Activated B cell treated with CpG ODN at 0.5 μM for 24 hours (primary cell): ENCODE measurements at regions not wholly inside any gene's neighbourhood (a gene's known extent, or its start where the extent isn't known, plus 50 kb on each side); places are given as distances from the start of the nearest gene placed in this dataset.

ENCODE experiments used
- ATAC-seq: fragments of 200-7000 bp; cut with Tn5 transposase; one replicate; pipeline ENCODE4 v1.10.0; 2021; ENCODE audit warnings: low read depth, mild to moderate bottlenecking, moderate library complexity
- CTCF ChIA-PET: fragments of 350-600 bp; sonication (Branson Sonifier 250); formaldehyde crosslinking; loops from one replicate; lab custom pipeline; 2021; ENCODE audit warnings: antibody characterized with exemption; lab: Charles Lee
- POLR2A ChIA-PET: fragments of 350-600 bp; sonication (Branson Sonifier 250); formaldehyde crosslinking; loops from one replicate; lab custom pipeline; 2021; ENCODE audit warnings: antibody characterized with exemption; lab: Charles Lee
- DNase-seq: peaks from one replicate; pipeline ENCODE4 v3.0.0; 2022
- H3K27ac Mint-ChIP-seq: one replicate; pipeline ENCODE4 v1.8.0; 2020; ENCODE audit warnings: mixed read lengths
- H3K27me3 Mint-ChIP-seq: one replicate; pipeline ENCODE4 v1.8.0; 2021; ENCODE audit warnings: mixed read lengths
- H3K36me3 Mint-ChIP-seq: one replicate; pipeline ENCODE4 v1.8.0; 2021; ENCODE audit warnings: low read depth, mixed read lengths
- H3K4me1 Mint-ChIP-seq: one replicate; pipeline ENCODE4 v1.8.0; 2021; ENCODE audit warnings: mixed read lengths
- H3K4me3 Mint-ChIP-seq: one replicate; pipeline ENCODE4 v1.8.0; 2020; ENCODE audit warnings: mild to moderate bottlenecking, mixed read lengths
- H3K9me3 Mint-ChIP-seq: one replicate; pipeline ENCODE4 v1.8.0; 2020; ENCODE audit warnings: mixed read lengths
- CTCF ChIP-seq: fragments of 200-600 bp; IDR thresholded peaks from one replicate; pipeline ENCODE4 v1.8.0; 2022; ENCODE audit warnings: antibody characterized with exemption, mild to moderate bottlenecking
- intact Hi-C: fragments of 100-400 bp; cut with micrococcal nuclease; formaldehyde crosslinking; loops from one replicate; pipeline ENCODE4 v1.15.1; 2024

DNA sequence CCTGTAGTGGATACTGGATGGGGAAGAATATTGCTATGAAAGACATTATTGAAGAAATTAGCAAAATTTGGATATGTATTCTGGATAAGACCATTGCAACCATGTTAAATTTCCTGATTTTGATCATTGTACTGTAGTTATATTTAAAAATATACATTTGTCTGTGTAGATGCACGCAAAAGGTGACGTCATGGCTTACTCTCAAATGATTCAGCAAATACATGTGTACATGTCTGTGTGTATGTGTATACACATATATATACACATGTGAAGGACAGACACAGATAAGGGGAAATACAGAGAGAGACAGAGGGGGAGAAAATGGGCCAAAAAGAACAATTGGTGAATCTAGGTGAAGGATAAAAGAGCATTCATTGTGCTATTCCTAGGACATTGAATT is 82.3 kb upstream of the PLCB4 start:
- no peaks in the 10 kb centered on the region for H3K4me1 Mint-ChIP-seq

GRCh38 chr20:8990770-8991169 is 78.1 kb upstream of the PLCB4 start:
- TF ChIP-seq CTCF: no peak
- ATAC-seq (no peak), DNase-seq (no peak)
- CTCF ChIA-PET: no interaction called here
- H3K4me3 Mint-ChIP-seq: no peak overlapping the region
- no peak overlapping the region for H3K27ac Mint-ChIP-seq
- no peaks in the 10 kb centered on the region for H3K36me3 Mint-ChIP-seq
- H3K27me3 Mint-ChIP-seq: no peaks in the 10 kb centered on the region
- H3K4me1 Mint-ChIP-seq: no peaks in the 10 kb centered on the region
- intact Hi-C loops: no loop called here
- no peaks in the 10 kb centered on the region for H3K9me3 Mint-ChIP-seq
- POLR2A ChIA-PET: no interaction called here

More for the DNA sequence above, 82.3 kb upstream of the PLCB4 start:
- ATAC-seq: no peak
- Mint-ChIP-seq H3K9me3 (no peaks in the 10 kb centered on the region), H3K27me3 (no peaks in the 10 kb centered on the region), H3K4me3 (no peak overlapping the region), H3K36me3 (no peaks in the 10 kb centered on the region), H3K27ac (no peak overlapping the region)
- ChIA-PET CTCF (no interaction called here), POLR2A (no interaction called here)
- no peak for DNase-seq
- intact Hi-C loops: no loop called here
- no peak for TF ChIP-seq CTCF

- no peak for ATAC-seq
- intact Hi-C loops: no loop called here
- H3K36me3 Mint-ChIP-seq: no peaks in the 10 kb centered on the region
- ChIA-PET CTCF (no interaction called here), POLR2A (no interaction called here)
- no peak for TF ChIP-seq CTCF
- H3K4me1 Mint-ChIP-seq: no peaks in the 10 kb centered on the region
- no peak for DNase-seq
- H3K27me3 Mint-ChIP-seq: no peaks in the 10 kb centered on the region
- H3K9me3 Mint-ChIP-seq: peaks cover 4% of the 10 kb centered on the region
- H3K4me3 Mint-ChIP-seq: no peak overlapping the region
- H3K27ac Mint-ChIP-seq: no peak overlapping the region
Observed at GRCh38 chr20:8994045-8994444, 74.8 kb upstream of the PLCB4 start.

DNA sequence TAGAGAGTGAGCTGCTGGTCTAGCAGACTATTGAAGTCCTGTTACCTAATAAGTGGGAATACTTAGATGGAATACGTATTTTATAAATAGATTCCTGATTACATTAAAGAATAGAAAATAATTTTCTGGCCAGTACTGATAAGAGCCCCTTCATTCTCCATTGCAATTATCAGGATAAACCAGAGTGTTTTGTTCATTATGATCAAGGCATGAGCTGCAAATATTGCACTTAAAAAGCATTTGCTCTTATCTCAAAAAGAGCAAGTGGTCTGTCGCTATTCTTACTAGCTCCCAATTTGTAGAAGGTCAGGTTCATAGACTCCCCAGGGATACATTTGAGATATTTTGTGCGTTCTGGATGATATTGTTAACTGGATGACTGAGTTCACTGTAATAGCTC is 73.1 kb upstream of the PLCB4 start:
- ATAC-seq: no peak
- no peak for TF ChIP-seq CTCF
- Mint-ChIP-seq H3K27me3 (no peaks in the 10 kb centered on the region), H3K27ac (no peak overlapping the region), H3K4me3 (no peak overlapping the region), H3K4me1 (no peaks in the 10 kb centered on the region), H3K9me3 (peaks cover 4% of the 10 kb centered on the region), H3K36me3 (no peaks in the 10 kb centered on the region)
- no peak for DNase-seq
- ChIA-PET POLR2A (no interaction called here), CTCF (no interaction called here)
- intact Hi-C loops: no loop called here

- H3K27me3 Mint-ChIP-seq: no peaks in the 10 kb centered on the region
- no peak for TF ChIP-seq CTCF
- CTCF ChIA-PET: no interaction called here
- peaks cover 4% of the 10 kb centered on the region for H3K9me3 Mint-ChIP-seq
- no peak for DNase-seq
- no peak overlapping the region for H3K27ac Mint-ChIP-seq
- no peaks in the 10 kb centered on the region for H3K4me1 Mint-ChIP-seq
- H3K36me3 Mint-ChIP-seq: no peaks in the 10 kb centered on the region
- H3K4me3 Mint-ChIP-seq: no peak overlapping the region
- intact Hi-C loops: no loop called here
- no peak for ATAC-seq
- POLR2A ChIA-PET: no interaction called here
Observed at GRCh38 chr20:8996817-8997512, 71.9 kb upstream of the PLCB4 start.
